ENCODE measurements at regions not wholly inside any gene's neighbourhood (a gene's known extent, or its start where the extent isn't known, plus 50 kb on each side); places are given as distances from the start of the nearest gene placed in this dataset.

DNA sequence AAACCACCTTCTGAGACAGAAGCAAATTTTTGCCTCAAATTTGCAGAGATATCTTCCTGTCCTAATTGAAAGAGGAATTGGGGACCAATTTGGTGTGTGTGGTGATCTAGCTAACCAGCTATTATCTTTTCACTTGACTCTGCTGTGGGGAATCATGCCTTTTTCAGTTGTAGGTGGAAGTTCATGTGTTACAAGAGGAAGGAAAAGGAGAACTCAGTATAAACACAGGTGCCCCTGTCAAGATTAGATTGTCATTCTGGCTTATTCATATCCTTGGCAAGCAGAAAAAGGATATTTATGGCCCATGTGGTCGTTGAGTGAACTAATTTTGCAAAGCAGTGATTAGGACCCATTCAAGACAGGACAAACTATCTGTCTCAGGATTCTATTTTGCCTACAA, 336.8 kb upstream of the SLC30A5 start:
- Histone ChIP-seq H3K27ac (ENCODE audit: low read length) (no peak overlapping the region), H3K27me3 (ENCODE audit: control insufficient read depth, insufficient read depth, low read length) (peaks cover 1% of the 10 kb centered on the region), H3K4me1 (ENCODE audit: control insufficient read depth, insufficient read depth, low read length) (no peaks in the 10 kb centered on the region), H3K36me3 (ENCODE audit: control insufficient read depth, insufficient read depth, low read length) (no peaks in the 10 kb centered on the region), H3K4me3 (ENCODE audit: low read length) (no peak overlapping the region), H3K9me3 (ENCODE audit: control insufficient read depth, insufficient read depth, low read length) (no peaks in the 10 kb centered on the region)
- peaks cover 8 to 10% of the 10 kb centered on the region in 2 donors for H3K27me3 Mint-ChIP-seq (ENCODE audit: low read depth in 2 of 2)
- ATAC-seq, result no peak
- no peak overlapping the region for H3K4me3 Mint-ChIP-seq
- WGBS (ENCODE audit: insufficient coverage), result 0% methylated on average over 1 of the region's 1 CpG
- intact Hi-C loops (cut with micrococcal nuclease), result no loop called here
- TF ChIP-seq, protein P1, sequence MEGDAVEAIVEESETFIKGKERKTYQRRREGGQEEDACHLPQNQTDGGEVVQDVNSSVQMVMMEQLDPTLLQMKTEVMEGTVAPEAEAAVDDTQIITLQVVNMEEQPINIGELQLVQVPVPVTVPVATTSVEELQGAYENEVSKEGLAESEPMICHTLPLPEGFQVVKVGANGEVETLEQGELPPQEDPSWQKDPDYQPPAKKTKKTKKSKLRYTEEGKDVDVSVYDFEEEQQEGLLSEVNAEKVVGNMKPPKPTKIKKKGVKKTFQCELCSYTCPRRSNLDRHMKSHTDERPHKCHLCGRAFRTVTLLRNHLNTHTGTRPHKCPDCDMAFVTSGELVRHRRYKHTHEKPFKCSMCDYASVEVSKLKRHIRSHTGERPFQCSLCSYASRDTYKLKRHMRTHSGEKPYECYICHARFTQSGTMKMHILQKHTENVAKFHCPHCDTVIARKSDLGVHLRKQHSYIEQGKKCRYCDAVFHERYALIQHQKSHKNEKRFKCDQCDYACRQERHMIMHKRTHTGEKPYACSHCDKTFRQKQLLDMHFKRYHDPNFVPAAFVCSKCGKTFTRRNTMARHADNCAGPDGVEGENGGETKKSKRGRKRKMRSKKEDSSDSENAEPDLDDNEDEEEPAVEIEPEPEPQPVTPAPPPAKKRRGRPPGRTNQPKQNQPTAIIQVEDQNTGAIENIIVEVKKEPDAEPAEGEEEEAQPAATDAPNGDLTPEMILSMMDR (IDR thresholded peaks at IDR 0.05), result no peak
- no peak overlapping the region for H3K27ac Mint-ChIP-seq
- no peaks in the 10 kb centered on the region for H3K9me3 Mint-ChIP-seq
- no peaks in the 10 kb centered on the region for H3K36me3 Mint-ChIP-seq
- H3K4me1 Mint-ChIP-seq, result no peaks in the 10 kb centered on the region
- no peak for DNase-seq

DNA sequence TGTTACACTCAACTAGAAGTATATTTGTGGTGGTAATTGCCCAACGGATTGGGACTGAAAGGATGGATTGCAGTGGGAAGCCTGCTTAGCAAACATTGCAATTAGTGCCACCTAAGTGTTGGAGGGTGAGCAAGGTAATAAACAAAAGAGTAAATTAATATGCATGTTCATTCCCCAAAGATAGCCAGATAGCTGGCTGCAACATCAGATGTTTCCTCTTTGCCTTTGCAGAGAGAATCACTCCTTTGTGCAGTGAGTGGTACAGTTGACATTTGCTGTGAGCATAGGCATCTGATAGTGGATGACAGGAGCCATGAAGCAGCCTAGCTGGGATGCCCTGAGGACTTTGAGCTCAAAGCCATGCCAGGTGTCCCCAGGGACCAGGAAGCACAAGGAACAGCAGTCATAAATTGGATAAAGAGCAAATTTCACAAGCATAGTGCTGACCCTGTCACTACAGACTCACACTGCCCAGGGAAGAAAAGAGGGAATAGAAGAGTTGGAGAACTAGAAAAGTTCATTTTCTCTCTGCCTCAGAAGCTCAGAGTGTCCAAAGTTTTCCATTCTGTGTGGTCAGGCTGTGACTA, 336.1 kb upstream of the SLC30A5 start:
- Histone ChIP-seq H3K4me3 (ENCODE audit: low read length) (no peak overlapping the region), H3K9me3 (ENCODE audit: control insufficient read depth, insufficient read depth, low read length) (no peaks in the 10 kb centered on the region), H3K4me1 (ENCODE audit: control insufficient read depth, insufficient read depth, low read length) (no peaks in the 10 kb centered on the region), H3K27me3 (ENCODE audit: control insufficient read depth, insufficient read depth, low read length) (no peaks in the 10 kb centered on the region), H3K36me3 (ENCODE audit: control insufficient read depth, insufficient read depth, low read length) (no peaks in the 10 kb centered on the region), H3K27ac (ENCODE audit: low read length) (no peak overlapping the region)
- TF ChIP-seq, protein P1 (IDR thresholded peaks at IDR 0.05), result no peak
- DNase-seq (no peak), ATAC-seq (no peak)
- Mint-ChIP-seq H3K9me3 (no peaks in the 10 kb centered on the region), H3K4me1 (no peaks in the 10 kb centered on the region), H3K4me3 (no peak overlapping the region), H3K27me3 (ENCODE audit: low read depth in 2 of 2) (peaks cover 8 to 10% of the 10 kb centered on the region in 2 donors), H3K36me3 (no peaks in the 10 kb centered on the region), H3K27ac (no peak overlapping the region)
- 56% methylated on average over 1 of the region's 1 CpG for WGBS (ENCODE audit: insufficient coverage)
- intact Hi-C loops (cut with micrococcal nuclease), result no loop called here

DNA sequence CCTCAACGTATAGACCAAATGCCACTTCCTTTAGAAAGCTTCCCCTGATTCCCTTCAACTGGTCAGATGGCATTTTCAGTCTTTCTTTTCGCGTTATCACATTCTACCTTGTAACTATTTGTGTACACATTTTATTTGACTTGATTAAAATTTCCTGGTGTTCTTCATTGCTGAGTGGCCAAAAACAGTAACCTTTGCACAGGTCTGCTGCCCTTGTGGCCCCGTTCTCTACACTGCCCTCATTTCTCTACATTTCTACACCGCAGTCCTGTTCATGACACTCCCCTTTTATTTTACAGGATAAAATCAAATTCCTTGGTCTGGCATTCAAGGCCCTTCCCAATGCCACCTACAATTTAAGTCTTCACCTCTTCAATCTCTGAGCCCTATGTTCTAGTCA, 334.2 kb upstream of the SLC30A5 start:
- 80% methylated on average over 5 of the region's 5 CpGs for WGBS (ENCODE audit: insufficient coverage)
- TF ChIP-seq, protein P1 (IDR thresholded peaks at IDR 0.05), result no peak
- Mint-ChIP-seq H3K36me3 (no peaks in the 10 kb centered on the region), H3K4me3 (no peak overlapping the region), H3K9me3 (no peaks in the 10 kb centered on the region), H3K27me3 (ENCODE audit: low read depth in 2 of 2) (peaks cover 6% of the 10 kb centered on the region in 2 donors), H3K27ac (no peak overlapping the region), H3K4me1 (no peaks in the 10 kb centered on the region)
- H3K4me1 ChIP-seq (ENCODE audit: control insufficient read depth, insufficient read depth, low read length), result no peaks in the 10 kb centered on the region
- ATAC-seq (no peak), DNase-seq (no peak)
- H3K4me3 ChIP-seq (ENCODE audit: low read length), result no peak overlapping the region
- H3K36me3 ChIP-seq (ENCODE audit: control insufficient read depth, insufficient read depth, low read length), result no peaks in the 10 kb centered on the region
- H3K27ac ChIP-seq (ENCODE audit: low read length), result no peak overlapping the region
- H3K9me3 ChIP-seq (ENCODE audit: control insufficient read depth, insufficient read depth, low read length), result no peaks in the 10 kb centered on the region
- intact Hi-C loops (cut with micrococcal nuclease), result no loop called here
- H3K27me3 ChIP-seq (ENCODE audit: control insufficient read depth, insufficient read depth, low read length), result no peaks in the 10 kb centered on the region

DNA sequence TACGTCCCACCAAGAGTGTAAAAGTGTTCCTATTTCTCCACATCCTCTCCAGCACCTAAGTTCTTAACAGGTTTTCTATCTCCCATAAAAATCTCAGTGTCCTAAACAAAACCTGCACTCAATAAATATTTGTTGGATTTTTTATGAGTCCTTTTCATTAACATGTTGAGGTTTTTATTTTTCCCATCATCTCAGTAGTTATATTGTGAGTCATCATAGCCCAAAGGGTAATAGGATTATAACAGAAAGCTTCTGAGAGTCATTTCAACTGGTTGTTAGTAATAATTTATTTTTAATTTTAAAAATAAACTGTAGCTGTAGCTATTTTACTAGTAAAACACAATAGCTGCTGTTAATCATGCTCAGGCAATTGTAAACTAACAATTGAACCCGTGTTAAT, 331.6 kb upstream of the SLC30A5 start:
- ATAC-seq, result no peak
- no peak overlapping the region for H3K27ac ChIP-seq (ENCODE audit: low read length)
- peaks cover 0 to 2% of the 10 kb centered on the region in 2 donors for H3K27me3 Mint-ChIP-seq (ENCODE audit: low read depth in 2 of 2)
- H3K9me3 Mint-ChIP-seq, result no peaks in the 10 kb centered on the region
- no peak overlapping the region for H3K4me3 Mint-ChIP-seq
- no peaks in the 10 kb centered on the region for H3K4me1 ChIP-seq (ENCODE audit: control insufficient read depth, insufficient read depth, low read length)
- no peaks in the 10 kb centered on the region for H3K36me3 Mint-ChIP-seq
- DNase-seq, result no peak
- no peaks in the 10 kb centered on the region for H3K36me3 ChIP-seq (ENCODE audit: control insufficient read depth, insufficient read depth, low read length)
- TF ChIP-seq, protein P1 (IDR thresholded peaks at IDR 0.05), result no peak
- 75% methylated on average over 2 of the region's 2 CpGs for WGBS (ENCODE audit: insufficient coverage)
- no peaks in the 10 kb centered on the region for H3K4me1 Mint-ChIP-seq
- intact Hi-C loops (cut with micrococcal nuclease), result no loop called here
- no peaks in the 10 kb centered on the region for H3K9me3 ChIP-seq (ENCODE audit: control insufficient read depth, insufficient read depth, low read length)
- no peak overlapping the region for H3K27ac Mint-ChIP-seq
- H3K27me3 ChIP-seq (ENCODE audit: control insufficient read depth, insufficient read depth, low read length), result no peaks in the 10 kb centered on the region
- H3K4me3 ChIP-seq (ENCODE audit: low read length), result no peak overlapping the region
